HG03520 (cell line): ENCODE measurements at regions not wholly inside any gene's neighbourhood (a gene's known extent, or its start where the extent isn't known, plus 50 kb on each side); places are given as distances from the start of the nearest gene placed in this dataset.

Experiments
- ATAC-seq: cut with Tn5 transposase; IDR thresholded peaks from one replicate; pipeline ENCODE4 v1.9.1; 2021; ENCODE audit warnings: mild to moderate bottlenecking, moderate library complexity; ENCODE audit not compliant: unreplicated experiment

DNA sequence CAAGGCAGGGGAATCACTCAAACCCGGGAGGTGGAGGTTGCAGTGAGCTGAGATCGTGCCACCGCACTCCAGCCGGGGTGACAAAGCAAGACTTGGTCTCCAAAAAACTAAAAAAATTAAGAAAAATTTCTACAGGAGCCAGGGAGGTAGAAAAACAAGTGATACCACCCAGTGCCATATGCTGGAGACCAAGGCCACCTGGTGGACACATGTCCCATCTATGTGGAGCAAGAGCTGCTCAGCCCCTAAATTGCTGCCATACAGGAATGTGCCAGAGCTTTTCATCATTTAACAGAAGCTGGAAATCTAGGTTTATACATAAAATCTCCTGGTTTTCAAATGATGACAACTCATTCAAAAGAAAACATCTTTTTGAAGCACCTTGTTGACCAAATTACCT is 61.4 kb upstream of the ELK3 start:
- ATAC-seq: no peak

GRCh38 chr12:96134200-96134599 is 60.0 kb upstream of the ELK3 start:
- ATAC-seq: no peak

DNA sequence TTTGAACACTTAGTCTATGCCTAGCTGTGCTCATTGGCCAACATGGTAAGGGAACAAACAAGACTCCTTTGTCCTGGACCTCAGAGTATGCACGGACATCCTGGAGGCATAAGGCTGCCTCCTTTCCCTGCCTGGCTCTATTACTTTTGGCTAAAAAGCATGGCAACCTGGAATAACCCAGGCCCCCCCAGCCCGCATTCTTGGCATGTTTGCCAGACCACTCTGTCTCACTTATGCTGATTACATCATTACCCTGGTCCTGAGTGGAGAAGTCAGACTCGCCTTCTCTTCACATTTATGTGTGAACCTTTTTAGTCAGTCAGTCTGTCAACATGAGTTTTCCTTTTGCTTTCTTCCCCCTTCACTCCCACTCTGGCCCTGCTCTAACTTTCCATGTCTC is 58.0 kb upstream of the ELK3 start:
- ATAC-seq: no peak

DNA sequence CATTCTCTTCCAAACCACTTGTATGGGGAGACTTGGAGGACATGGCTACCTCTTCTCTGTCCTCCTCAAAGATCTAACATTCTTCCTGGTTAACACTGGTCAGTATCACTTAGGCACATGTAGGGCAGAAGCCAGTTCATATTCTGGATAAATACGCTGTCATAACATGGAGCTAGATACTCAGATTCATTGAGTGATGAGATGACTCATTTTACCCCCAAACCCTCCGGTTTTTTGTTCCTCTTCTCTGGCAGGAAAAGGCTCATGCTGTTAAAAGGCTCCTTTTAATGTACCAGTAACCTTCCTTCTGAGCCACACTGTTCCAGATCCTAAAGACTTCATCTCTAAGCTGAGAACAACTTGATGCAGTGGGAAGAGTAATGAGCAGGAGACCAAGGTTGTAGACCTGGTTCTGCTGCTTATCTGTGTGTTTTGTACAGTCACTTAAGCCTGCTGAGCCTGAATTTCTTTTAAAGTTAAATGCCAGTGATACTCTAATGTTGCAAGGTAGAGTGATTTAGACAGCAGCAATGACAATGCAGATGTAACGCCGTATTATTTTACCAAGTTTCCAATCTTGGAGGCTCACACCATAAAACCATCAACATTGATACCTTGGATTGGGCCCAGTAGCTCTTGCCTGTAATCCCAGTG is 57.3 kb upstream of the ELK3 start:
- ATAC-seq: no peak

GRCh38 chr12:96140174-96140573 is 54.0 kb upstream of the ELK3 start:
- ATAC-seq: no peak

- ATAC-seq: no peak
Measured at GRCh38 chr12:96141216-96141912, 52.8 kb upstream of the ELK3 start.

- ATAC-seq: no peak
Measured at GRCh38 chr12:96143392-96143791, 50.8 kb upstream of the ELK3 start.

GRCh38 chr12:96143827-96144565 is 50.2 kb upstream of the ELK3 start:
- ATAC-seq: no peak
